NCI-H1092 (cell line): ENCODE measurements at regions not wholly inside any gene's neighbourhood (a gene's known extent, or its start where the extent isn't known, plus 50 kb on each side); places are given as distances from the start of the nearest gene placed in this dataset.
A peak's percentile ranks its signal among the peaks of the same experiment; 100 is the strongest.

Experiments
- DNase-seq: peaks from one replicate; lab custom pipeline; 2025; lab: John Stamatoyannopoulos, UW

- no peak for DNase-seq
These were observed 76.4 kb downstream of the CXXC4 start for GRCh38 chr4:104418286-104418685.

DNA sequence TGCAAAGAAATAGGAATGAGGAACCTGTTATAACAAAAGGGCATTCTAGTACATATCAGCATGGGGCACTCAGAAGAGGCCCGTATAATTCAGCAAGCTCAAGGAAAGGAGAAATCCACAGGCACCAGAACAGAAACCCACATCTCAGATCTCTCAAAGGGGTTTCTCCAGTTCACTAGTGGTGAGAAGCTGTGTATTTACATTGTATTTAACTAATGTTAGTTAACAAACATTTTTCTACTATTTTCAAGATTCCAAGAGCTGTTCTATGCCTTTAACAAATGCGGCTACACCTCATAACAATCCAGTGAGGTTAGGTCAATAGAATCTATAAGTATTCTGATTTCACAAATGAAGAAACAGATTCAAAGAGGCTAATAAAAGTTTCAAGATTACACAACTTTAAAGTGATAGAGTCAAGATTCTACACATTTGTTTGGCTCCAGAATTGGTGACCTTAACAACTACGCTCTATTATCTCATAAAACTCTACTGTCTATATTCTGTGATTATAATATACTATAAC is 77.3 kb downstream of the CXXC4 start:
- DNase-seq: no peak

DNA sequence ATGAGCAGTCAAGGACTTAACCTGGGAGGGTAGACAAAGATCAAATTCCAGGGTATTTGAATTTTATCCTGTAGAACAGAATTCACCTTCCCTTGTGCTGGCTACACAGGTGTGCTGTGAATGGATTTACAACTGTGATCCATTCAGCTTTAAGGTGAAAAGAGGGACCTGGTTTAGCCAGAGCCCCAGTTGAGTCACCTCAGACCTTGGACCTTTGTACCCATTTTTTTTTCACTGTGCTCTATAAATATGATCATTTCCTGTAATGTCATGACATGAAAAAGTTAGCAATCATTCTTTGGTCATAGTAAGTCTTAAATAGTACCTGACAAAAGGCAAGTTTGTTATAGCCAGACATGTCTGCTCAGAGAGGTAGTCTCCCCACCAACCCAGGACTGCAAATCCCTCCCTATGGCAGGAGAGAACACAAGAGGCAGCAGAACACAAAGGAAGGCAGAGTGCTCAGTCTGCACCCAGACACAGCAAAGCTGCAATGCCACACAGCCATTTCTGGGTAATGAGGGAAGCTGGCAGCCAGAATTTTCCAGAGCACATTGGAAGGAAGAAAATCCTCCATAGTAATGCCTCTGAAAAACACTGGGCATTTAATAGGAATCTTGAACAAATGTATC is 77.9 kb downstream of the CXXC4 start:
- no peak for DNase-seq

GRCh38 chr4:104413487-104413886 is 81.2 kb downstream of the CXXC4 start:
- no peak for DNase-seq

DNA sequence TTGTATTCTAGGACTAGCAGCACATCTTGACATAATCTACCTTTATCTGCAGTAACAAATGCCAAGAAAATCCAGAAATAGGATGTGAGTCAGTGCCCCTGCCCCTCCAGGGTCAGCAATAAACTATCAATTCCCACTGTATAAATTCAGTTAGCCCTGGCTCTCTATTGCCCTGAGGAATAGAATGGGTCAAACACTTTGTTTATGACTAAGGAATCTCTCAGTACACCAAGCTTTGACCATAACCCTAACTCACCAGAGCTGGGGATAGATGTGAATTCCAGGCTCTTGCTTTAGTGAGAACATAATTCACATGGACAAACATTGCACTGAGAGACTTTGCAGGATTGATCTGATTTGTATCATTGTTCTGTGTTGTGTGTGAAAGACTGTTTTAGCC is 82.3 kb downstream of the CXXC4 start:
- no peak for DNase-seq

DNA sequence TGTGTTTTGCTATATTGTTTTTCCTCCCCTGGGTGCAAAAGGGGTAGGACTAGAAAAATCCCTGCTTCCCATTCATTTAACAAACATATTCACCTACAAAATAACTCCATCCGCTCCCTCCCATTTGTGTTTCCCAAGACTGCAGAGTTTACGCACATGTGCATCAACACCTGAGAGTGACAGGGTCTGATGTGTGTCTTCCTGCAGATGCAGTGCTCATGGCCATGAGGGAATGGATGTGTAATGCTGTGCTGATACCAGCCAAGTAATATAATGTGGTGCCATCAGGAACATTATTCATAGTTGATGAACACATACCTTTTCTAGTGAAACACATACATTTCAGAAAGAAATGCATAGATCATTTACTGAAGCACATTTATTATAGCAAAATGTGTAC is 83.2 kb downstream of the CXXC4 start:
- DNase-seq: no peak

- no peak for DNase-seq
These were observed 85.8 kb downstream of the CXXC4 start for GRCh38 chr4:104408878-104409277.

DNA sequence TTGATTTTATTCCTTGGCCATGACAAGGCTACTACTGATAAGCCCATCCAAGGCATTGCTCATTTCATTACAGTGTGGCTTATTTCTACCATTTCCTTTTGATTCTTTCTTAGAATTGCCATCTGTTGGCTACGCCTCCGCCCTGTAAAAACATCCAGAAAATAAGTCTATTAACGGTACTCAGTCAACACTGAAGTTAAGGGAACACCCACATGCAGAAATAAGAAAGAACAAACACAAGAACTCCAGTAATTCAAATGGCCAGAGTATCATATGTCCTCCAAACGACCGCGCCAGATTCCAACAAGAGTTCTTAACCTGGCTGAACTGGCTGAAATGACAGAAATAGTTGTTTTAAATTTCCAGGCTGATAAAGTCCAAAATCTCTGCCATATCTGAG is 90.3 kb downstream of the CXXC4 start:
- no peak for DNase-seq

DNA sequence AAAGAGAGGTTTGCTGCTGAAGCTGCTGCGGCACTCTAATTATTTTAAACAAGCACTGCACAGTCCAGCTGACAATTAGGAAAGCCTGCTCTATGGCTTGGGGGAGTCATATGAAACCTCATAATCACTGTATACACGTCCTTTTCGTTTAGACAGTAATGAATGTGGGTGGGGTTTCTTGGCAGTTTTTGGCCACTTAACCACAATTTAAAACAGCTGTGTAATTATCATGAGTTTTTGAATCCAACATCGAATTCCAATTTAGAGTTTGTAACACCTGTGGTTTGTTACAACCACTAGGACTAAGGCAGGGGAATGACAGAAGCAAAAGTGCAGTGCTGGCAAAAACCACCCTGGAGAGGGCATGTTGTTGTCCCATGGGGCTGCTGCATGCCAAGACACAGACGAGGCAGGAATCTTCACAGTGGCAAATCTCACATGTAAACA is 99.5 kb downstream of the CXXC4 start:
- peak; percentile 58 for DNase-seq

DNA sequence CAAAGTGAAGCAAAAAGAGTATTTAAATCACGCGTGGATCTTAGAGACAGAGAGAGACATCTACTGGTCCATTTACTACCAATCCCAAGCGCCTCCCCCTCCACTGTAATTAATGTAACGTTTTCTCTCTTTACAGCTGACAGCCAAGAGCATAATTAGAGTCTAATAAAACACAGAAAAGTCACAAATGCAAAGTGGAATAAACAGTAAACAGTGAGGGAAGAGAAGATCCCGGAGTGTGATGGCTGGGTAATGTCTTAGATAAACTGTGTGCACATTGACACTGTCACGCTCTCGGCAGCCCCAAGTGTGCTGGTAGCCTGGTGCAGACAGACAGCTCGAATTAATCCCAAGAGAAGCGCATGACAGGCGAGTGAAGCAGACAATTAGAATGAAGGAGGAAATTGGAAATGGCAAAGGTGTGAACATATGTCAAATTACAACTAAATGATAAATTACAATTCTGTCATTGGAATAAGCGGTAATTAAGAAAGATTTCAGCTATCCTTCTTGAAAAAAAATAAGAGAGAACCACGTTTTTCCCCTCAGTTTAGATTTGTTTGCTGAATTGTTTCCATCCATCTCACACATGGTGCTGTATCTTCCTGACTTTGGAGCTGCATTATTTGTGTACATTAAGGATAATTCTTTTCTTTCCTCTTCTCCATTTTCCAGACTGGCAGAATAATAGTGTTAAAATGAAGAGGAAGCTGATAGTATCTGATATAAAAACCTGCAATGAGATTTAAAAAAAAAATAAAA is 100.1 kb downstream of the CXXC4 start:
- DNase-seq: no peak

- no peak for DNase-seq
These were observed 100.9 kb downstream of the CXXC4 start for GRCh38 chr4:104393655-104394324.

DNA sequence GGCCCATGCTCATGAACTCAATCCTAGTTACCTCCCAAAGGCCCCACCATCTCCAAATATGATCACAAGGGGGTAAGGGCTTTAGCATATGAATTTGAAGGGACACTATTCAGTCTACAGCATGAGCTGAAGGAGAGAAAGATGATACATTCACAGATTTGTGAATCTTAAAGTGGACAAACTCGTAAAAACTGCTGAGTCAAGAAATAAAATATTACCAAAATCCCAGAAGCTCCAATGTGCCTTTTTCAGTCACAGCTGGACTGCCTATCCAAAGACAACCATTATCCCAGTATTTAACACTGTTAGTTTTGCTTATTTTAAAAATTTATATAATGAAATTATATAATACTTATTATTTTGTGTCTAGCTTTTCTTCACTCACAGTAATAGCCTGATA is 109.0 kb downstream of the CXXC4 start:
- no peak for DNase-seq

DNA sequence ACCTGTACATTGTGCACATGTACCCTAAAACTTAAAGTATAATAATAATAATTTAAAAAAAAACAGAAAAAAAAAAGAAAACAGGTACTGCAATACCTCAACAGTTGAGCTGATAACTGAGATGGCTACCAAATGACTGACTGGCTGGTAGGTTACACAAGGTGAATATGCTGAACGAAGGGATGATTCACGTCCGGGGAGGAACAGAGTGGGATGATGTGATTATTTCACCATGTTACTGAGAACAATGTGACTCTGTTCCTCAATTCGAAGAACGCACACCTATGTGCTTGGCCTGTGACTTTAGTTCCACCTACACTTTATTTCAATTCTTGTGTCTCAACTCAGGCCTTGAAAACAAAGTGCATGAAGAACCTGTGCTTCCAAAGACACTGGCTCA is 111.7 kb downstream of the CXXC4 start:
- no peak for DNase-seq

DNA sequence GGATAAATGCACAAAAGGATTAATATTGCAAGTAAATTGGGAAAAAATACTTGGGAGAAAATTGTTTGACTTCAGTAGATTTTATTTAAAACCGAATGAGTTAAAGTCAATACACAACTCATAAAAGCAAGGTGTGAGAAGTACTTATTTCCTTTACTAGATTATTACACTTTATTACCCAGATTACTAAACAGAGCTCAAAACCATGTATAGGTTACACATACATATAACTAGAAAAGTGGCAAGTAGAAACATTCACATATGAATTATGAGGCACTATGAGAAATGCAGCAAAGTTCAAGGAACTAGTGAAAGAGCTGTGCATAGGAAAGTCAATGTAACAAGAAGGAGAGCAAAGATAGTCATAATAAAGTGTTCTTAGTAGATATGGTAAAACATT is 113.0 kb downstream of the CXXC4 start:
- no peak for DNase-seq

- DNase-seq: no peak
These were observed 129.1 kb downstream of the CXXC4 start for GRCh38 chr4:104365618-104366017.

DNA sequence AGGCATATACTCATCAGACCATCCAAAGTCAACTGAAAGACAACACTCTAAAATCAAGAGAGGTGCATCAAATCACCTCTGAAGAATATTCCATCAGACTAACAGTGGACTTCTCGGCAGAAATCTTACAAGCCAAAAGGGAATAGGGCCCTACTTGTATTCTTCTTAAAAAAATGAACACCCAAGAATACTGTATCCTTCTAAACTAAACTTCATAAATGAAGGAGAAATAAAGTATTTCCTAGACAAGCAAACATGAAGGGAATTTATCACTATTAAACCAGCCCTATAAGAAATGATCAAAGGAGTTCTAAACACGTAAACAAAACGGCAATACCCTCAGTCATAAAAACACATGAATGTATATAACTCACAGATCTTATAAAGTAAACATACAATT is 141.2 kb downstream of the CXXC4 start:
- DNase-seq: no peak

DNA sequence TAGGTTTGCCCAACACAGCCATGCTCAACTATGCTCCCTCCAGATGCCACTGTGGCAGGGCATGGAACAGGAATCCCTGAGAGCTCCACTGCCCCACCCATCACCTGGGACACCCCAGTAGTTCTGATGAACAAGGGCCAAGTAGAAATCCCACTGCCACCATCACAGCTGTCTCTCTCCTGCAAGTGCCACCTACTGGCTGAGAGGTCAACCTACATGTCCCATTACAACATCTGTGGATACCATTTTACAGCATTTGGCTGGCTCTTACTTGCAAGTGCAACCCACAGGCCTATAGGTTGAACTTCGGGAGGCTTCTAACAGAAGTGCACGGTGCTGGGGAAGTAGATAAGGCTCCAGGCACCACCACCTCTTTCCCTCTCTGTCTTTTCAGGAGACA is 142.5 kb downstream of the CXXC4 start:
- DNase-seq: no peak

DNA sequence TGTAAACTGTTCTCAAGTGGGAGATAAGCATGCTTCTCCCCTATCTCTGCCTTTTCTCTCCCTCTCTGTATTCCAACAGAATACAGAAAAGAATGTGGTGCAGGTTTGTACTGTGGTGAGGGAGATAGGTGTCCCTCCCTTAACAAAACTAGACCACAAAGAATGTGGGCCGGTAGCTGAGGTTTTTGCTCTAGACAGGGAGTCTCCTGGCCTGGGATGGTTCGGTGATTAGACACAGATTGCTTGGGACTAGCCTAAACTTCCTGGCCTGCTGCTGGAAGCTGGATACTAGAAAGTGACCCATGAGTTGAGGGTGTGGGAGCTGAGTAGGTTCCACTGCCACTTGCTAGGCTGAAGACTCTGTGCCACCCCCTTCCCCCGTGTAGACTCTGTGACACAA is 143.0 kb downstream of the CXXC4 start:
- DNase-seq: no peak

GRCh38 chr4:104345598-104346242 is 149.0 kb downstream of the CXXC4 start:
- no peak for DNase-seq

GRCh38 chr4:104344342-104344980 is 150.2 kb downstream of the CXXC4 start:
- no peak for DNase-seq

GRCh38 chr4:104334410-104334809 is 160.3 kb downstream of the CXXC4 start:
- no peak for DNase-seq
